K562 (cell line): ENCODE measurements at regions not wholly inside any gene's neighbourhood (a gene's known extent, or its start where the extent isn't known, plus 50 kb on each side); places are given as distances from the start of the nearest gene placed in this dataset.

Experiments used
- ATAC-seq: fragments of 200-7000 bp; cut with Tn5 transposase; 3 replicates; pipeline ENCODE4 v1.9.1; 2020; ENCODE audit warnings: moderate library complexity
- BruUV-seq: library from RNA; stranded (reverse); fragments of 400-500 nt; replicated peaks from 2 replicates; lab custom pipeline; 2021; lab: Mats Ljungman, UMichigan
- CTCF ChIA-PET: fragments of 300-600 bp; formaldehyde crosslinking; extraction: SDS; loops from one replicate; lab custom pipeline; 2021; ENCODE audit warnings: low intra/inter-chr PET ratio; lab: Yijun Ruan, JAX
- POLR2A ChIA-PET: fragments of 300-600, 350-650 bp; sonication (Branson Sonifier 250); formaldehyde crosslinking; extraction: SDS; loops from one replicate; lab custom pipeline; 2021; ENCODE audit warnings: antibody characterized with exemption, inconsistent platforms; lab: Yijun Ruan, JAX
- DNase-seq, 4 experiments: peaks; one replicate each; pipeline versions ENCODE4 v3.0.0 to v3.0.0-alpha.2; 2011 to 2018; ENCODE audit warnings: low spot score in 3 of 4, mixed read lengths in 3 of 4; ENCODE audit errors: extremely low read depth in 1 of 4
- FAIRE-seq: peaks from 2 replicates; lab custom pipeline; 2011; peaks lifted over from hg19 to GRCh38; lab: Jason Lieb, UNC
- H2AFZ ChIP-seq: 2 replicates; pipeline ENCODE4 v1.6.0; 2011; ENCODE audit warnings: low read depth, low read length, control low read depth, inconsistent platforms
- H3K27ac ChIP-seq: fragments of 200-600 bp; 3 replicates; pipeline ENCODE4 v1.8.0; 2011; ENCODE audit warnings: low read depth, mild to moderate bottlenecking, control low read depth, inconsistent platforms, low read length, moderate library complexity, mixed read lengths; ENCODE audit errors: extremely low read depth
- H3K27me3 ChIP-seq, 2 experiments: fragments of 300-600 bp in 1 of 2; 2 replicates in 1 of 2; 3 replicates in 1 of 2; pipeline versions ENCODE4 v1.6.0 to v1.8.0; 2011; ENCODE audit warnings: inconsistent platforms in 2 of 2, low read length in 2 of 2, mild to moderate bottlenecking in 1 of 2, mixed read lengths in 1 of 2, moderate library complexity in 1 of 2; ENCODE audit not compliant: control insufficient read depth in 2 of 2, insufficient read depth in 2 of 2
- H3K36me3 ChIP-seq: fragments of 300-600 bp; 3 replicates; pipeline ENCODE4 v1.8.0; 2011; ENCODE audit warnings: mild to moderate bottlenecking, low read length, inconsistent platforms; ENCODE audit not compliant: control insufficient read depth, insufficient read depth
- H3K4me1 ChIP-seq, 2 experiments: fragments of 200-600 bp in 1 of 2; replicated peaks in 1 of 2; 2 replicates in 1 of 2; 3 replicates in 1 of 2; pipeline versions ENCODE4 v1.5.1 to v1.8.0; 2011; ENCODE audit warnings: inconsistent platforms in 2 of 2, low read length in 2 of 2, mild to moderate bottlenecking in 1 of 2, mixed read lengths in 1 of 2, moderate library complexity in 1 of 2; ENCODE audit not compliant: control insufficient read depth in 2 of 2, insufficient read depth in 2 of 2
- H3K4me2 ChIP-seq: 2 replicates; pipeline ENCODE4 v1.6.1; 2011; ENCODE audit warnings: low read length, control low read depth, inconsistent platforms, mixed read lengths; ENCODE audit not compliant: insufficient read depth
- H3K4me3 ChIP-seq: fragments of 200-600 bp; sonication (generic), shearing (Covaris generic); 2 replicates; pipeline ENCODE4 v1.5.1; 2016; ENCODE audit warnings: control low read depth, inconsistent platforms
- H3K79me2 ChIP-seq: fragments of 200-600 bp; 3 replicates; pipeline ENCODE4 v1.8.0; 2011; ENCODE audit warnings: low read length, inconsistent platforms; ENCODE audit not compliant: control insufficient read depth, insufficient read depth
- H3K9ac ChIP-seq, 2 experiments: 2 replicates each; pipeline versions ENCODE4 v1.6.0 to v1.6.1; 2011; ENCODE audit warnings: low read depth in 2 of 2, low read length in 2 of 2, control low read depth in 1 of 2, inconsistent platforms in 1 of 2, mild to moderate bottlenecking in 1 of 2, mixed read lengths in 1 of 2; ENCODE audit not compliant: insufficient read depth in 1 of 2
- H3K9me1 ChIP-seq: one replicate; pipeline ENCODE4 v1.6.0; 2011; ENCODE audit warnings: inconsistent platforms, mild to moderate bottlenecking, low read length, moderate library complexity; ENCODE audit not compliant: control insufficient read depth, insufficient read depth
- H3K9me3 ChIP-seq: replicated peaks from 2 replicates; pipeline ENCODE4 v1.5.1; 2011; ENCODE audit warnings: low read depth, low read length, inconsistent platforms; ENCODE audit not compliant: control insufficient read depth, insufficient read depth
- H4K20me1 ChIP-seq: replicated peaks from 2 replicates; pipeline ENCODE4 v1.6.1; 2011; ENCODE audit warnings: low read length, inconsistent platforms, mixed read lengths; ENCODE audit not compliant: control insufficient read depth, insufficient read depth
- ARNT ChIP-seq, 2 experiments: fragments of 450-650 bp; IDR thresholded peaks; 2 replicates each; pipeline ENCODE4 v1.6.1; 2016; ENCODE audit warnings: mild to moderate bottlenecking in 1 of 2
- CHD2 ChIP-seq: IDR thresholded peaks from 2 replicates; pipeline ENCODE4 v1.6.1; 2011; ENCODE audit warnings: low read depth, low read length
- CXXC5 ChIP-seq: fragments of 250-450 bp; sonication (Bioruptor Pico); IDR thresholded peaks from 2 replicates; pipeline ENCODE4 v1.8.0; 2022; ENCODE audit warnings: inconsistent platforms, mild to moderate bottlenecking, moderate library complexity
- ELF2 ChIP-seq: fragments of 250-450 bp; sonication (Bioruptor Pico); IDR thresholded peaks from 2 replicates; pipeline ENCODE4 v1.5.0; 2021; ENCODE audit warnings: mild to moderate bottlenecking
- JUN ChIP-seq, 2 experiments: sonication (generic) in 1 of 2; formaldehyde crosslinking in 1 of 2; IDR thresholded peaks; 2 replicates each; pipeline versions ENCODE4 v1.6.1 to v1.8.0; 2012 to 2022; ENCODE audit warnings: borderline replicate concordance in 2 of 2, mild to moderate bottlenecking in 2 of 2, improper control_type of control experiment in 1 of 2, low read depth in 1 of 2, low read length in 1 of 2, missing genetic modification reagents in 1 of 2
- MIER1 ChIP-seq: fragments of 450-650 bp; IDR thresholded peaks from 2 replicates; pipeline ENCODE4 v1.6.1; 2016; ENCODE audit warnings: antibody characterized with exemption, mild to moderate bottlenecking, low read depth
- SMAD3 ChIP-seq: fragments of 450-650 bp; formaldehyde crosslinking; conservative IDR thresholded peaks from 2 replicates; pipeline ENCODE4 v1.4.0; 2020; ENCODE audit warnings: mild to moderate bottlenecking
- SOX6 ChIP-seq: fragments of 450-650 bp; IDR thresholded peaks from 2 replicates; pipeline ENCODE4 v1.6.1; 2014; ENCODE audit warnings: mild to moderate bottlenecking
- whole genome bisulfite sequencing: fragments of 100-300 bp; shearing (Covaris generic); methylation state at CpG from one replicate; pipeline ENCODE4 v1.1.6; 2016; ENCODE audit warnings: low coverage, mixed read lengths; ENCODE audit not compliant: insufficient coverage; ENCODE audit errors: missing lambda C conversion rate; 5-methylcytosine and 5-hydroxymethylcytosine counted together
- in situ Hi-C: fragments of 300-500 bp; cut with MboI; formaldehyde crosslinking; loops from 4 replicates; pipeline ENCODE4 v1.15.0; 2018; ENCODE audit warnings: inconsistent platforms, mixed read lengths
- intact Hi-C: fragments of 100-400 bp; cut with micrococcal nuclease; formaldehyde crosslinking; loops from 2 replicates; pipeline ENCODE4 v1.14.2; 2022
- TF ChIP-seq, protein P1 (sequence below), 2 experiments: fragments of 450-650 bp; IDR thresholded peaks; 2 replicates each; pipeline ENCODE4 v1.6.1; 2018; ENCODE audit warnings: mild to moderate bottlenecking in 2 of 2, low read depth in 1 of 2; ENCODE audit not compliant: partially characterized antibody in 2 of 2
- TF ChIP-seq, protein P2 (sequence below): sonication (generic); formaldehyde crosslinking; IDR thresholded peaks from 2 replicates; pipeline ENCODE4 v1.8.0; 2023; ENCODE audit warnings: missing genetic modification reagents, mild to moderate bottlenecking, borderline replicate concordance
- TF ChIP-seq, protein P3 (sequence below): fragments of 250-450 bp; sonication (Bioruptor Pico); IDR thresholded peaks from 2 replicates; pipeline ENCODE4 v1.6.1; 2021; ENCODE audit warnings: mild to moderate bottlenecking

DNA sequence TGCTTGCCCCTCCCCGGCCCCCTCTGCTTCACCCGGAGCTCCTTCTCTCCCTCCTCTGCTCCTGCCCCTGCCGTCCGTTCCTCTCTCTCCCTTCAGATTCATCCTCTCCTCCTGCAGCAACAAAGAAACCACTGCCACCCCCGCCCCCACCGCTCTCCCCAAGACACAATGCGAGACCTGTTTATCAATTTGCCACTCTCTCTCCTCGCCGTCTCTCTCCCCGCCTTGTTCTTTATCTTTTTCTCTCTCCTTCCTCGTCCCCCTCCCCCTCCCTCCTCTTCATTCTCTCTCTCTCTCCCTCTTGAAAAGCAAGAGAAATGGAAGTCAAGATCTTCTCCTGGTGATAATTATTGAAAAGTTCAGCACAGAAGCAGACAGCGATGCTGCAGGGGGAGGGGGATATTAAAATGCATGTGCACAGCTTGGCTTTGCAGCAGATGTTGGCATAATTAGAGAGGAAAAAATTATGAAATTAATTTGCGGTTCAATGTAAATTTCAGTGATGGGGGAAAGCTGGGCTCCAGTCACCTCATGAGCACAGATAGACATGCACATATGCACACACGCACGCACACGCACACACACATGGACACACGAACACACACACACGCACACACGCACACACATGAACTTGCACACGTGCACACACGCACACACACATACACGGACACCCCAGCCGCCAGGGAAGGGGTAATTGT lies 58.1 kb upstream of the CBFA2T3 start:
- Histone ChIP-seq H3K9me3 (peaks cover 5% of the 10 kb centered on the region), H3K9ac (peak overlapping the region in 1 of 2 experiments; percentile 29; a peak in 1 of 4 replicates), H3K4me3 (no peak overlapping the region), H3K36me3 (no peaks in the 10 kb centered on the region), H3K27me3 (peaks cover 20 to 41% of the 10 kb centered on the region in 2 experiments; a peak in 4 of 5 replicates), H3K4me2 (peak overlapping the region; percentile 18; the same call in 1 of the 2 replicates), H3K4me1 (peaks cover 11 to 68% of the 10 kb centered on the region in 2 experiments; a peak in 4 of 5 replicates), H3K27ac (no peak overlapping the region), H4K20me1 (peaks cover 11% of the 10 kb centered on the region; the same call in 1 of the 2 replicates), H3K79me2 (no peaks in the 10 kb centered on the region), H3K9me1 (peaks cover 3% of the 10 kb centered on the region), H2AFZ (no peak overlapping the region)
- DNase-seq (peak in 2 of 4 experiments; percentile 55 to 70), FAIRE-seq (peak; percentile 73), ATAC-seq (no peak)
- whole genome bisulfite sequencing = 19% methylated on average over 18 of the region's 23 CpGs
- ChIA-PET POLR2A (interaction anchor here (0.6 to 0.7 kb wide), 2 partner anchors 10 to 13 kb away, joined by 3 read pairs; no protein-coding TSS in a partner anchor), CTCF (interaction anchor here (0.7 kb wide), 1 partner anchor 187 kb away, joined by 3 read pairs; no protein-coding TSS in a partner anchor)
- in situ Hi-C loops (no loop called here), intact Hi-C loops (no loop called here)
- no TSS peak for BruUV-seq
- TF ChIP-seq CXXC5 (CRISPR knock-in tag) (peak; percentile 51), SOX6 (peak; percentile 74), CHD2 (no peak), MIER1 (peak; percentile 65; the same call in 1 of the 2 replicates), JUN (IDR thresholded peaks at IDR 0.05; ENCODE audit: borderline replicate concordance, low read depth, low read length) (no peak), JUN (CRISPR knock-in tag; IDR thresholded peaks at IDR 0.05; ENCODE audit: borderline replicate concordance) (no peak), SMAD3 (CRISPR knock-in tag) (no peak), ELF2 (CRISPR knock-in tag) (no peak), ARNT (IDR thresholded peaks at IDR 0.05) (no peak)
- TF ChIP-seq, protein P1, sequence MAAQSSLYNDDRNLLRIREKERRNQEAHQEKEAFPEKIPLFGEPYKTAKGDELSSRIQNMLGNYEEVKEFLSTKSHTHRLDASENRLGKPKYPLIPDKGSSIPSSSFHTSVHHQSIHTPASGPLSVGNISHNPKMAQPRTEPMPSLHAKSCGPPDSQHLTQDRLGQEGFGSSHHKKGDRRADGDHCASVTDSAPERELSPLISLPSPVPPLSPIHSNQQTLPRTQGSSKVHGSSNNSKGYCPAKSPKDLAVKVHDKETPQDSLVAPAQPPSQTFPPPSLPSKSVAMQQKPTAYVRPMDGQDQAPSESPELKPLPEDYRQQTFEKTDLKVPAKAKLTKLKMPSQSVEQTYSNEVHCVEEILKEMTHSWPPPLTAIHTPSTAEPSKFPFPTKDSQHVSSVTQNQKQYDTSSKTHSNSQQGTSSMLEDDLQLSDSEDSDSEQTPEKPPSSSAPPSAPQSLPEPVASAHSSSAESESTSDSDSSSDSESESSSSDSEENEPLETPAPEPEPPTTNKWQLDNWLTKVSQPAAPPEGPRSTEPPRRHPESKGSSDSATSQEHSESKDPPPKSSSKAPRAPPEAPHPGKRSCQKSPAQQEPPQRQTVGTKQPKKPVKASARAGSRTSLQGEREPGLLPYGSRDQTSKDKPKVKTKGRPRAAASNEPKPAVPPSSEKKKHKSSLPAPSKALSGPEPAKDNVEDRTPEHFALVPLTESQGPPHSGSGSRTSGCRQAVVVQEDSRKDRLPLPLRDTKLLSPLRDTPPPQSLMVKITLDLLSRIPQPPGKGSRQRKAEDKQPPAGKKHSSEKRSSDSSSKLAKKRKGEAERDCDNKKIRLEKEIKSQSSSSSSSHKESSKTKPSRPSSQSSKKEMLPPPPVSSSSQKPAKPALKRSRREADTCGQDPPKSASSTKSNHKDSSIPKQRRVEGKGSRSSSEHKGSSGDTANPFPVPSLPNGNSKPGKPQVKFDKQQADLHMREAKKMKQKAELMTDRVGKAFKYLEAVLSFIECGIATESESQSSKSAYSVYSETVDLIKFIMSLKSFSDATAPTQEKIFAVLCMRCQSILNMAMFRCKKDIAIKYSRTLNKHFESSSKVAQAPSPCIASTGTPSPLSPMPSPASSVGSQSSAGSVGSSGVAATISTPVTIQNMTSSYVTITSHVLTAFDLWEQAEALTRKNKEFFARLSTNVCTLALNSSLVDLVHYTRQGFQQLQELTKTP (IDR thresholded peaks at IDR 0.05; ENCODE audit: low read depth in 1 of 2, partially characterized antibody in 2 of 2) = peak in 1 of 2 experiments; percentile 93
- TF ChIP-seq, protein P2, sequence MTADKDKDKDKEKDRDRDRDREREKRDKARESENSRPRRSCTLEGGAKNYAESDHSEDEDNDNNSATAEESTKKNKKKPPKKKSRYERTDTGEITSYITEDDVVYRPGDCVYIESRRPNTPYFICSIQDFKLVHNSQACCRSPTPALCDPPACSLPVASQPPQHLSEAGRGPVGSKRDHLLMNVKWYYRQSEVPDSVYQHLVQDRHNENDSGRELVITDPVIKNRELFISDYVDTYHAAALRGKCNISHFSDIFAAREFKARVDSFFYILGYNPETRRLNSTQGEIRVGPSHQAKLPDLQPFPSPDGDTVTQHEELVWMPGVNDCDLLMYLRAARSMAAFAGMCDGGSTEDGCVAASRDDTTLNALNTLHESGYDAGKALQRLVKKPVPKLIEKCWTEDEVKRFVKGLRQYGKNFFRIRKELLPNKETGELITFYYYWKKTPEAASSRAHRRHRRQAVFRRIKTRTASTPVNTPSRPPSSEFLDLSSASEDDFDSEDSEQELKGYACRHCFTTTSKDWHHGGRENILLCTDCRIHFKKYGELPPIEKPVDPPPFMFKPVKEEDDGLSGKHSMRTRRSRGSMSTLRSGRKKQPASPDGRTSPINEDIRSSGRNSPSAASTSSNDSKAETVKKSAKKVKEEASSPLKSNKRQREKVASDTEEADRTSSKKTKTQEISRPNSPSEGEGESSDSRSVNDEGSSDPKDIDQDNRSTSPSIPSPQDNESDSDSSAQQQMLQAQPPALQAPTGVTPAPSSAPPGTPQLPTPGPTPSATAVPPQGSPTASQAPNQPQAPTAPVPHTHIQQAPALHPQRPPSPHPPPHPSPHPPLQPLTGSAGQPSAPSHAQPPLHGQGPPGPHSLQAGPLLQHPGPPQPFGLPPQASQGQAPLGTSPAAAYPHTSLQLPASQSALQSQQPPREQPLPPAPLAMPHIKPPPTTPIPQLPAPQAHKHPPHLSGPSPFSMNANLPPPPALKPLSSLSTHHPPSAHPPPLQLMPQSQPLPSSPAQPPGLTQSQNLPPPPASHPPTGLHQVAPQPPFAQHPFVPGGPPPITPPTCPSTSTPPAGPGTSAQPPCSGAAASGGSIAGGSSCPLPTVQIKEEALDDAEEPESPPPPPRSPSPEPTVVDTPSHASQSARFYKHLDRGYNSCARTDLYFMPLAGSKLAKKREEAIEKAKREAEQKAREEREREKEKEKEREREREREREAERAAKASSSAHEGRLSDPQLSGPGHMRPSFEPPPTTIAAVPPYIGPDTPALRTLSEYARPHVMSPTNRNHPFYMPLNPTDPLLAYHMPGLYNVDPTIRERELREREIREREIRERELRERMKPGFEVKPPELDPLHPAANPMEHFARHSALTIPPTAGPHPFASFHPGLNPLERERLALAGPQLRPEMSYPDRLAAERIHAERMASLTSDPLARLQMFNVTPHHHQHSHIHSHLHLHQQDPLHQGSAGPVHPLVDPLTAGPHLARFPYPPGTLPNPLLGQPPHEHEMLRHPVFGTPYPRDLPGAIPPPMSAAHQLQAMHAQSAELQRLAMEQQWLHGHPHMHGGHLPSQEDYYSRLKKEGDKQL (CRISPR knock-in tag) = no peak
- TF ChIP-seq, protein P3, sequence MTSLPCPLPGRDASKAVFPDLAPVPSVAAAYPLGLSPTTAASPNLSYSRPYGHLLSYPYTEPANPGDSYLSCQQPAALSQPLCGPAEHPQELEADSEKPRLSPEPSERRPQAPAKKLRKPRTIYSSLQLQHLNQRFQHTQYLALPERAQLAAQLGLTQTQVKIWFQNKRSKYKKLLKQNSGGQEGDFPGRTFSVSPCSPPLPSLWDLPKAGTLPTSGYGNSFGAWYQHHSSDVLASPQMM (CRISPR knock-in tag) = no peak
